GM21515 (cell line): ENCODE measurements at regions not wholly inside any gene's neighbourhood (a gene's known extent, or its start where the extent isn't known, plus 50 kb on each side); places are given as distances from the start of the nearest gene placed in this dataset.
"Not testable (repeated sequence)": the region's sequence is repeated elsewhere in the genome, so short reads cannot be mapped to it uniquely, and the experiment has no call there.

Experiments
- ATAC-seq: cut with Tn5 transposase; IDR thresholded peaks from one replicate; pipeline ENCODE4 v1.9.1; 2021; ENCODE audit not compliant: unreplicated experiment

GRCh38 chr3:74426571-74426970, 187.9 kb downstream of the CNTN3 start:
- no peak for ATAC-seq

GRCh38 chr3:74423867-74424266, 190.6 kb downstream of the CNTN3 start:
- ATAC-seq: no peak

DNA sequence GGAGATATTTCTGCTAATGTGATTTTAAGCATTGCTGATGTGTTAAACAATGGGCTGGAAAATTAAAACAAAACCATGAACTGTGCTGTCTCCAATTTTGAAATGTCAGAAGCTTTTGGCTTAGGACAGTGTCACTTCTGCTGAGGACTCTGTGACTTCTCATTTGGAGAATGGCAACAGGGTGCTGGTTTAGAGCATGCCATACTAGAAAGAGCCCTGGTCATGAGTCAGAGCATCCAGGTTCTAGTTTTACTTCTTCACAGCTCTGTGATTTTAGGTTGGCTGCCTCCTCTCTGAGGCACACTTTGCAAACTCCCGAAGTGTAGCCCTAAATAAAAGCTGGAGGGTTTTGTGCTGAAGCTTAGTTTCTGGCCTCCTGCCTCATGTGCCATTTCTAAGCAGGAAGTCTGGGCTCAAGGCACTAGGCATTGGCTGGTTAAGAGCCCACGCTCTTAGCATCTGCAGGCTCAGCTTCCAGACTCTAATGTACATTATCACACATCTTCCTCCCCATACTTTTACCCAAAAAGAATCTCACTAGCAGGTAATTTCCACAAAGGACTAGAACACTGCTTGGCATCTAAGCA, 193.8 kb downstream of the CNTN3 start:
- no peak for ATAC-seq

GRCh38 chr3:74415731-74416130, 198.7 kb downstream of the CNTN3 start:
- ATAC-seq: no peak

GRCh38 chr3:74413547-74414241, 200.8 kb downstream of the CNTN3 start:
- ATAC-seq: no peak

DNA sequence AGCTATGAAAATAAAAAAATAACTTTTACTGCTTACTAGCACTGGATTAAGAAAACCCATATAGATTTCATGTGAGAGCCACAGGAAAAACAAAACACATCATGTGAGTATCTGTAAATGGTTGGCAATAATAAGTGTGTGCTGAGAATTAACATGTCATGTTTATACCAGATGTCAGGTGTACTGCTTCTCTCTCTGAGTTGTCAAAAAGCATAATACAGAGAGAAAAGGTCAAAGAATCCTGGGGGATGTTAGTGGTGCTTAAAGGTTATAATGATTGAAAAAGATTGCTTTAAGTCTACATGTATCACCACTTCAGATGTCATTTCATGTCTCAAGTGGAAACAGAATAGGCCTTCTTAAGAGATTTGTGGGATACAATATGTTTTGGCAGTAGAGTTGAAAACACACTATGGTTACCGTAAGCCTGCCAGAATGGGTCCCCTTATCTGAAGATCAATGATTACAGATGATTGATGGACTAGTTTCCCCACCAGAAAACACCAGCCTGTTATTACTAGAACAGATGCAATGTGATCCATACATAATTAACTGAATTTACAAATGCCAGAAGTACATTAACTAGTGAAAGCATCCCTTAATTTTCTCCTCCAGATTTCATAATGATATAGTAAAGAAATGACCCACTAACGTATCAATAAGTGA, 204.1 kb downstream of the CNTN3 start:
- ATAC-seq: no peak

DNA sequence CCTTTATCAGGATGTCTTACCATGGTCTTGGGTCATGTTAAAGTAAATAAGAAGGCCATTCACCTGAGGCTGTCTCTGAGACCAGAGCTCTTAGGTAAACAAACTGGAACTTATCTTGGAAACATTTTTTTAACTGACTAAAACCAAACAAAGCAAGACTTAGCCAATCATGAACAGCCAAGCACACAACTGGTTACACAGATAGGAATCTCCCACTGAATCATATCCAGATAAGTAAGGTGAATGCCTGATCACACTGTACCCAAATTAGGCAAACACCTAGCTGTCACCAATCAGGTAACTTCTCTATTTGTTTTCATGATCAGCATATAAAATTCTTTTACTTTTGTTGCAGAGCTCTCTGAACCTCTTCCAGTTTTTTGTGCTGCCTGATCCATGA, 205.4 kb downstream of the CNTN3 start:
- no peak for ATAC-seq

- no peak for ATAC-seq
Measured at GRCh38 chr3:74403307-74403706, 211.2 kb downstream of the CNTN3 start.

DNA sequence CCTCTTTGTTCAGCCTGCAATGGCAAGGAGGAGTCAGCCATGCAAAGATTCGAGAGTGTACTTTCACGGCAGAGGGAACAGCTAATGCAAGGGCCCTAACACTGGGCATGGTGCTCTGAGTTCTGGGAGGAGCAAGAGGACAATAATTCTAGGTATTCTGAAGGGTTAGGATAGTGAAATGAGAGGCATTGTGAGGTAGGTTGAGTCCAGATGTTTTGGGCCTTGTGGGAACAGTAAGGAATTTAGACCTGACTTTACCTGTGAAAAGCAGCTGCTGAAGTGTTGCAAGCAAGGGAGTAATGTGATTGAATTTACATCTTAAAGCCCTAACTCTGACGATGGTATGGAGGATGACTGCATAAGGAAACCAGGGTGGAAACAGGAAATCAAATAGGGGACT, 211.6 kb downstream of the CNTN3 start:
- no peak for ATAC-seq

DNA sequence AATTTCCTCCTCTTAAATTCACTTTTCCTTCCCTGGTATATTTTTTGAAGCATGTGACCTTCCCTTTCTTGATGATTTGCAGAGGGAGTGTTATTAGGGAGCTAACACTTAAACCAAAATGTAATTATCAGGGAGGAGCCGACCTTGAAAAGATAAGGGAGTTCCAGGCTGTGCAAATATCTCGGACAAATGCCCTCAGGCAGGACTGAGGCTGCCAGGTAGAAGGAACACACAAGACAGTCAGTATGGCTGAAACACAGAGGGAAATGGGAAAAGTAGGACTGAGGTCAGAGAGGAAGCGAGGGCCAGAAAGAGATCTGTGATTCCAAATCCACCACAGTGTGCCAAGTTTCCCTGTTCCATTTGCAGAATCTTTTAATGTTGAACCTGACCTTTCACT, 221.0 kb downstream of the CNTN3 start:
- no peak for ATAC-seq

- no peak for ATAC-seq
Measured at GRCh38 chr3:74390121-74390877, 224.2 kb downstream of the CNTN3 start.

DNA sequence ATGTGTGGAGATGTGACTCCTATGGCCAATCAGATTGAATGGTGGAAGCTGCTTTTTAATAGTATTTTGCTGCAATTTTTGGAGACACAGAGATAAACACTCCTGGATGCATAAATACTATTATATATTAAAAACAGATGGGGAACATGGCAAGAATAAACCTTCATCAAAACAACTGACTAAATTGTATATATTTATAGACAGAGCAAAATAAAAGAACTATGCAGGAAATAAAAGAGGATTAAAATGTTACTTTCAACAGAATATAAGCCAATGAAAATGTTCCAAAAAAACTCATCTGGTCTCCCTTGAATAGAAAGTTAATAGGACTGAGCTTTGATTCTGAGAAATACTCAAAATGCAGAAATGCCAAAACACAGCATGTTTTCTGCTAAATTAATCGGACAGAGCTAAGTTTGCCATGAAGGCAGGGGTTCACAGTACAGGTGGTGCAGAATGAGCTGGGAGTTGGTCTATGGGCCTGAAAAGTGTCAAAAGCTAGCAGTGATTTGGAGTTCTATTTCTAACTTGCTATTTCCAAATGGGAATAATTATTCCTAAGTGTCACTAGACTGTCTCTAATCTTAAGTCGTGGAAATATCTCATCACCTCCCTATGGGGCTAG, 227.2 kb downstream of the CNTN3 start:
- ATAC-seq: no peak

GRCh38 chr3:74384159-74384558, 230.3 kb downstream of the CNTN3 start:
- ATAC-seq: no peak

DNA sequence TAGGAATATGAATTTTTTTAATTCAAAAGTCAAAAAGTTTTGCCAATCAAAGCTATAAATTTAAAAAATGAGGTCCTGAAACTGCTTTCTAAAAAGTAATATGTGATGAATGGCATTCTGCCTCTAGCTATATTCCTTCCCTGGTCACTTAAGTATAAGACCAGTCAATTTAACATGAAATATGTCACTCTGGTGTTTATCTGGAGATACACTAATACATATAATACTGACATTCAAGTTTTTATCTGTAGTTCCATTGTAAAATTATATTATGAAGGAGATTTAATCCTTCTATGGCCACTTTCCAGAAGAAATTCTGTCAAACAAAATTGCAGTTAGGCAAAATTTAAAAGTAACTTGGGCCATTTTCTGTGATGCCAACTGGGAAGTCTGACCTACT, 236.8 kb downstream of the CNTN3 start:
- ATAC-seq: no peak

DNA sequence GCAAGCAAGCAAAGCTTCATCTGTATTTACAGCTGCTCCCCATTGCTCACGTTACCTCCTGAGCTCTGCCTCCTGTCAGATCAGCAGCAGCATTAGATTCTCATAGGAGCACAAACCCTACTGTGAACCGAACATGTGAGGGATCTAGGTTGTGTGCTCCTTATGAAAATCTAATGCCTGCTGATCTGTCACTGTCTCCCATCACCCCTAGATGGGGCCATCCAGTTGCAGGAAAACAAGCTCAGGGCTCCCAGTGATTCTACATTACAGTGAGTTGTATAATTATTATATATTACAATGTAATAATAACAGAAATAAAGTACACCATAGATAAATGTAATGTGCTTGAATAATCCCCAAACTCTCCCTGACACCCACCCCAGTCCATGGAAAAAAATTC, 238.1 kb downstream of the CNTN3 start:
- ATAC-seq: not testable (repeated sequence)

DNA sequence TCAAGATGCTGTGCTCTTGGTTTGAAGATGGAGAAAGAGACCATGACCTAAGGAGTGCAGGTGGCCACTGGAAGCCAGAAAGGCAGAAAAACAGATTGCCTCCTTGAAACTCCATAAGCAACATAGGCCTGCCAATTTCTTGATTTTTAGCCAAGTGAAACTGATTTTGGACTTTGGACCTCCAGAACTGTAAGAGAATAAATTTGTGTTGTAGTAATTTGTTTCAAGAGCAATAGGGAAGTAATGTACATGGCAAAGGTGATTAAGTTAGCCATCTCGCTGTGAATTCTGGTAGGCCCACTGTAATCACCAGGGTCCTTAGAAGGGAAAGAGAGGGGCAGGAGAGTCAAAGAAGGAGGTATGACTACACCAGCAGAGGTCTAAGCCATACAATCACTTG, 238.8 kb downstream of the CNTN3 start:
- ATAC-seq: no peak

GRCh38 chr3:74372743-74373142, 241.7 kb downstream of the CNTN3 start:
- no peak for ATAC-seq

GRCh38 chr3:74370342-74370741, 244.1 kb downstream of the CNTN3 start:
- ATAC-seq: no peak

GRCh38 chr3:74366331-74366730, 248.1 kb downstream of the CNTN3 start:
- no peak for ATAC-seq

DNA sequence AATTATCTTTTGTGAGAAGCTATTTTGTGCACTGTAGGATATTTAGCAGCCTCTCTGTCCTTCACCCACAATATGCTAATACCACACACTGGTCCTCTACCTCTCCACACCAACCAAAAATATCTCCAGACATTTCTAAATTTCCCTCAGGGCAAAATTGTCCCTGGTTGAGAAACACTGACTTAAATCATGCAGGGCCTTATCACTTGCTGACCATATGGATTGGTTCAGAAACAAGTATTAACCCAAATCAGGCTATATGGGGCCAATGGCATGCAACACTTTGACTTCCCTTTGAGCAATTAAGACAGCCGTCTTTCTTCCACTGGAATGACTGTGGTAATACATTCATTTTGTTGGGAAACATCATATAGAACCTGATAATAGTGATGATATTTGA, 251.1 kb downstream of the CNTN3 start:
- ATAC-seq: no peak

- no peak for ATAC-seq
Measured at GRCh38 chr3:74360406-74360805, 254.1 kb downstream of the CNTN3 start.
